Brain pericyte (primary cell): ENCODE measurements at regions not wholly inside any gene's neighbourhood (a gene's known extent, or its start where the extent isn't known, plus 50 kb on each side); places are given as distances from the start of the nearest gene placed in this dataset.
"Not testable (repeated sequence)": the region's sequence is repeated elsewhere in the genome, so short reads cannot be mapped to it uniquely, and the experiment has no call there.

Source experiments
- DNase-seq: peaks from one replicate; pipeline ENCODE4 v3.0.0-alpha.2; 2012; ENCODE audit warnings: low read depth, low spot score

DNA sequence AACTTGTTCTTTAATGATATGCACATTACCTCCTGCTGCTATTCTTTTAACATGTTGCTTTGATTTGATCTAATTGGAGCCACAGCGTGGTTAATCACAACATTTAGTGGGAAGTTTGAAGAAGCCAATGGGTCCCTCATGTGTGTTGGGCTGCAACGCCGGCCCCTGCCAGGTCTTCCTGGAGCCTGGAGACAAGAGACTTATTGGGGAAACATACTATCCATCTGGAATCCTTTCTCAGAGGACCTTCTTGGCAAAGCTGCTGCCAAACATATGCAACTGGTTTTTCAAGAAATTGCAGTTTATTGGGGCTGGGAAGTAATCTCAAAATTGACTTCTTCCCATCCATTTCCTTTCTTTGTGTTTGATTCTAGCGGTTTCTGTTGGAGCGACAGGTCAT is 396.3 kb upstream of the PROK2 start:
- no peak for DNase-seq

DNA sequence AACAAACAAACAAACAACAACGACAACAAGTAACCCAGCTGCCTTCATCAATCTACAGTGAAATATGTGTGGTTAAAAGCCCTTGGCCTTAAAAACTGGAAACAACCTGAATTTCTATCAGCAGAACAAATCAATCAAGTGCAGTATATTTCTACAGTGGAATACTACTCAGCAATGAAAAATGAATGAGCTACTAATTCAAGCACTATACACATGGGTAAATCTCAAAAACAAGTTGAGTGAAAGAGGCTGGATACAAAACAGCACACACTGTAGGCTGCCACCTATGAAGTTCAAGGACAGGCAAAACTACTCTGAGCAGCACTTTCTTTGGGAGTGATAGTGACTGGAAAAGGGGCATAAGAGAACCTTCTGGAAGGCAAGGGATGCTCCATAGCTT is 395.5 kb upstream of the PROK2 start:
- no peak for DNase-seq

DNA sequence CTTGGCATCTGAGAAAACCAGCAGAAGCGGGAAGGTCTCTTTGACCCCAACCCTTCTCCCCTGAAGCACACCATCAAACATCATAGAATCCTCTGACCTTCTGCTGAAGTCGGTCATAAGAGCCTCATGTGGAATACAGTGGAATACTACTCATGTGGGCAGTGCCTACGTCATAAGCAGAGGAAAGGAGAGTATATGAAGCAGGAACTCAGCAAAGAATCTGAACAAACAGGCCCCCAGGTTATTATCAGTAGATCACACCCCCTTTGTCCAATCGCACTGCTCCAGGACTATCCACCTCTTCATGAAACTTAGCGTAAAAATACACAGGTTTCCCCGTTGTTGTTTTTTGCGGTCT is 394.1 kb upstream of the PROK2 start:
- DNase-seq, result no peak

DNA sequence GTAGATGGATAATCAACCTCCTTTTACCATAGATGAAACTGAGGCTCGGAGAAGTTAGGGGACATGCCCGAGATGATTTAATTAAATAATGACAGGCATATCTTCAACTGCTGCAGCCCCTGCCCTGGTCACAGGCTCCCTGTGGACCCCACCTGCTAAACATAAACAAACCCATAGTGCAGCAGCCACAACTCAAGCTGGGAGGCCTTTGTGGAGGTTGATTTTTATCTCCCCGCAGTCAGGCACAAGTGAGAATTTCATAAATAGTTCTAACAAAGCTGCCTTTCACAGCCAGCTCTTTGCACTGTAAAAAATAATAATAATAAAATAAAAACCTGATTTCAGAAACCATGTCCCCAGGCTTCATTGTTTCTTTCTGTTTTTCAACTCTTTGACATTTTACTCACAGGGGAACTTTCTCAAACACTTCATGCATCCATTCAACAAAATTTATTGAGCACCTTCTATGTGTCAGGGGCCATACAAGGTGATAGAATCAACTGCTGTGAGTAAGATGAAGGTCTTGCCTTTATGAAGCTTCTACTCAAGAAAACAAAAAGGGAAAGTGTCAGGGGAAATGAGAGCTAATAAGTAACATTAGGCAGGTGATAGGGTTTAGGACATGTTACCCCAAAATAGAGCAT is 393.6 kb upstream of the PROK2 start:
- no peak for DNase-seq

DNA sequence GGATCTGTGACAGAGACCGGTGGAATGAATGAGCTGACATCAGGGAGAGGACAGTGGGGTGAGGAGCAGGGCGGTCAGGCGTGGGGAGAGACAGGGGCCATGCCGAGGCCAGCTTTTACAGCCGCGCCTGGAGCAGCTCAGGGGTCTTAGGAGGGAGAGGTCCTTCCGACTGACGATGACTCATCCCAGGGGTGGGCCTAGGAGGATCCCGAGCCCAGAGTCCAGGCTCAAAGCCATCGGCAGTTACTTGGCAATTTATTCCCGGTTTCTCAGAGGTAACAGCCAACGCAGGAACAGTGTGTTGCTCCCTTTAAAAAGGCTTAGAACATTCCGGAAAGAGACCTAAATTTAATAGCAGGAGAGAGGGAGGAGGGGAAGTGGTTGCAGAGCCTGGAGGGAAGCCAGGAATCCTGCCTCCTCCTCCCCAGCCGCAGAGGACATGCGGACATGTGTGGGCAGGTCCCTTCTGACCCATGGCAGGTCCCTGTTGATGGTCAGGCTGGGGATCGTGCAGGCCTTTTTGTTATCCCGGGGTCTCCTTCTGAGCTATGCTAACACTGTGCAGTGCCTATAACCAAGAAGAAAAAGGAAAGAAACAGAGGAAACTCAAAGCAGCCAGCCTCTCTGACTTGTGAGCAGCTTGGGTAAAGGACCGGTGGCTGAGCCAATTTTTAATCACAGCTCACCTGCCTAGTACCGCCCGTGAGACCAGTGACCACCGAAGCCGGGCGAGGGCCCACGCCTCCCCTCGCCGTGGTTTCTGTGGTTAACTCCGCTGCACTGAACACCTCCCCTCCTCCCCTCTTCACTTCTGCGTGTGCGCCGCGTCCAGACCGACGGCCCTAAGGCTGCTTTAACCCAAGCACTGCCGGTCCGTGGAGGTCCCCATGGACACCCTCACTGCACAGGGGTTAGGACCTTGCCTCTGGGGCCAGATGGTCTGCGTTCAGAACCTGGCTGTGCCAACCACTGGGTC is 392.4 kb upstream of the PROK2 start:
- no peak for DNase-seq

DNA sequence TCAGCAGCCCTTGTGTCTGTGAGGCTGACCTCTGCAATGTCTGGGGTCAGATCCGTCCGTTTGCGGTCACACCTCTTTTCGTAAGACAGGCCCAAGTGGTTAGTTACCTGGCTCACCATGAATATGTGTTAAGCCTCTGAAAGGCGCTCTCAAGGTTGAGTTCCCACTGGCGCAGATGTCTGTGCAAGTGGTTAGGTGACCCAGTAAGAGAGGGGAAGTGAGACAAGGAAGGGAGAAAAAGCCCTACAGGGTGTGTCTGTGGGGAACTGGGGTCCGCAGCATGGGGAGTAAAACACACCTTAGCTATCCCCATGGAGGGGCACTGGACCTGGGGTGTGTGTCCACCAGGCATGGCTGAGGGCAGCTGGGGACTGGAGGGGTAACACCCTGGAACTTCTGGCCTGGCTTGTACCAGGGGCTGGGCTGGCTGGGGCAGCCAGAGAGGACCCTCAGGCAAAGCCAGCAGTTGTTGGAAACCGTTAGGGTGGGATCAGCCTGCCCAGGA is 391.6 kb upstream of the PROK2 start:
- DNase-seq, result no peak

DNA sequence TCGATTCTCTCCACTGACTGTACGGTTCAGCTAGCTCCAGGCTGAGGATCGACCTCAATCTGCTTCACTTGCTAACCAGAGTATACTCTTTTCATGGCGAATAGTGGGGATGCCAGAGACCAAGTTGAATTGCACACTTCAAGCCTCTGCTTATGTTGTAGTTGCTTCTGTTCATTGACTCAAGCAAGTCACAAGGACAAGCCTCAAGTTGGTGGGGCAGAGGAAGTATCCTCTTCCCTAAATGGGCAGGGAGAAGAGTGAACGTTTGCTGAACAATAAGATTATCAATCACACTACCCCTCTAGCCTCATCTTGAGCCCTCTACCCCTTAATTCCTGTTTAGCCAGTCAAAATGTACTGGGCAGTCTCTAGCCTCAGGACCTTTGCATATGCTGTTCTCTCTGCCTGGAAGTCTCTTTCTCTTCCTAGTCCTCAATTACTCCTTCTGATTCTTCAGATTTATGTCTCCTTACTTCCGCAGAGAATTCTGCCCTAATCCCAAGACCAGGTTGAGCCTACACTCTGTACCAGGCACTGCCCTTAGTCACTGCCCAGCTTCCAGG is 390.4 kb upstream of the PROK2 start:
- no peak for DNase-seq

DNA sequence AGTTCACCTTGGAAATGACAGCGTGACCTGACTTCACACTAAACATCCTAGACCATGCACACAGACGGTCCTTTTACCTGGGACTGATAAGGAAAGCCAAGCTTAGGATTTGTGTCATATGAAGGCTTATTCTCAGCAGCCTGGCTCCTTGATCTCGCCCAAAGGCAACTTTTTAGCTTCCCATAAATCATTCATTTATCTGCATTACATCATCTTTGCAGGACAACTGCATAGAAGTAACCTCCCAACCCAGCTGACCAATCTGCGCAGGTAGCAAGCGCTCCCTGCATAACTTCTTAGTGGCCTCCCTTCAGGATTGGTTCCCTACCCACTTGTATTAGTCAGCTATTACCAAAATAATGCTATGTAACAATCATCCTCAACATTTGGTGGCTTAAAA is 389.9 kb upstream of the PROK2 start:
- no peak for DNase-seq

DNA sequence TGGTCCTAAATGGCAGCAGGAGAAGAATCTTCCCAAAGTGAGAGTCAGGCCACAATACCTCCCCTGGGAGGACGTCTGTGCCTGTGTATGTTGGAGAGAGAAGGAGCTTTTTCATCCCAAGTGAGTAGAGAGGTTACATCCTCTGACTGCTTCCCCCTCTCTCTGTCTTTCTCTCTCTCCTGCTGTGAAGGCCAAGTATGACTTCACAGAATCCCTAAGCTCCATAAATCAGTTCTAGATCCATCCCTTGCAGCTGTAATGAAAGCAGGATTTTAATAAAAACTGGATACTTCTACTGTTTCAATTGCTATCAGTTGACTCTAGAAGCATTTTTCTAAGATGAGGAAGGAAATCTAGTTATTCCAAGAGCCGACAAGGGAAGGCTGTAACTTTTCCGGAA is 389.1 kb upstream of the PROK2 start:
- no peak for DNase-seq

DNA sequence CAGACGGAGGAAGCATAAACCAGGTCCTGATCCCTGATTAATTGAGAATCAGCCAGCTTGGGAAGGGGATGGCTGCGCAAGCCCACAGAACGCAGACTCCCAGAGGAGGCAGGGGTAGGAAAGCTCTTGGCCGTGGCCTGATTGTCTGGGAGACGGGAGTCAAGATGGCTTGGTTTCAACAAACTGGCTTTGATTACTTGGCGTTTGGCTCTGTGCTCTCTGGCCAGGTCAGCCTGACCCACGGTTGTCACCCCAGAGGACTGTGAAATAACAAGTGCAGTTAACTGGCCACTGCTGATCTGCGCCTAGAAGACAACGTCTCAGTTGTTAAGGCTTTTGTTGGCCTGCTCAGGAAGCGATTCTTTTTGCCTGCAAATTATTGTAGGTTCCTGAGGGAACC is 387.0 kb upstream of the PROK2 start:
- no peak for DNase-seq

DNA sequence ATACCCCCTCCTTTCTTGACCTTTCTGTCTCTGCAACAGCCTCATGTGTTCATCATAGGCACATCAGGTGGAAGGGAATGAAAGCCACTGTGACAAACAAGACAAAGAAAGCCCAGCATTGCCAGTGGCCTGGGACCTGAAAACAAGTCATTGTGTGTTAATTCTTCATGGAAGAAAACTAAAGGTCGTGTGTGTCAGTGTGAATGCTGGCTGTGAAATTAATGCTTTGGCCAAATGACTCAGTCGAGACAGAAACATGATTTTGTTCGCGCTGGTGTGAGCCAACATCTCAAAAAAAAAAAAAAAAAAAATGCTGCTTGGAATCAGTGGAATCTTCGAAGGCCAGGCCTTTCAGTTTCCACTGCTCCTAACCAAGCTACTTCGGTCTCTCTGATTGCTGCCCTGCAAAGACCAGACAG is 386.5 kb upstream of the PROK2 start:
- DNase-seq, result no peak

DNA sequence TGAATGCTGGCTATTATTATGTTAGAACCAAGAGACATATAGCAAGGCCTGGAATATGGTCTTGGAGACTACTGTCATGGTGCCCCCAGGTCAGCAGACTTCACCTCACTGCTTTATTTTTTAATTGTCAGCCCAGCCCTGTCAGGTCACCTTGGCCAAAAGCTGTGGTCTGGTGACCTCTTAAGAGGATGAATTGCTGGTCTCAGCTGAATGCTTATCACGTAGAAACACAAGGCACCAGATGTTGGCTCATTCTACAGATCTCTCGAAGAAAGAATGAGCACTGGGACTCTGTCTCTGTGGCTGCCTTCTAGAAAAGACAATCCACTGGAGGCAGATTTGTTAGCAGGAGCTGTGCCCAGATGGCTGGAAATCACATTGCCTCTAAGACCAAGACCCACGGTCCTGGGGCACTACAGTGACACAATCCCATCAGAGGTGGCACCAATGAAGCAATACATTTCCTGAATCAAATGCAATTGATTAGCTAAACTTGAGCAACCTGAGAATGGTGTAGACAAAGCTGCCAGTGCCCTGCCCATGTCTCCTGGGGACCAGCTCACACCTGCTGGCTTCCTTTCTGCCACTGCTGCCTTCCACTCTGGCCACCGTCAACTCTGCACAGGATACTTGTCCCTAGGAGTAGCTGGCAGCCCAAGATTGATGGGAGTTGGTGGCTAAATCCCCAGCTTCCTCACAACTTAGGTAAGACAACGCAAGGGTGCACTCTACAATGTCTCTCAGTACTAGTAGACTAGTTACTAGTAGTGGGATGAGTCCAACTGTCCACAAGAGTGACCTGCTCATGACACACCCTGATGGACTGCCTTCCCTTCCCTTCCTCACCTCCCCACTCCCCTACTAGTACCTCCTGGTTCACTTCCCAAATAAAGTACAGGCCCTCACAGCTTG is 384.9 kb upstream of the PROK2 start:
- no peak for DNase-seq

DNA sequence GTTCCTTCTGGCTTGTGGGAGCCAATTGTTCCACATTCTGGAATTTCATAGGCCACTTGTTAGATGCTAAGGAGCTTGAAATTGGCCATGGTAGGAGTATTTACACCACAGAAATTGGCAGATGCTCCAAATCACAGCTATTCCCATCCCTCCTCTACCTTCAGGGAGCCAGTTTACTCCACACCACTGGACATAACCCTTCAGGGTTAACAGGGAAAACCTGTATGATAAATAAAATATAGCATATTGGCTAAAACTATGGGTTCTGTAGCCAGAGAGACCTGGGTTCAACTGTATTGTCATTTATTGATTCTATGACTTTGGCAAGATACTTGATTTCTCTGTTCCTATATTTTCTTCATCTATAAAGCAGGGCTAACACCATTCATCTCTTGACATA is 384.2 kb upstream of the PROK2 start:
- no peak for DNase-seq

DNA sequence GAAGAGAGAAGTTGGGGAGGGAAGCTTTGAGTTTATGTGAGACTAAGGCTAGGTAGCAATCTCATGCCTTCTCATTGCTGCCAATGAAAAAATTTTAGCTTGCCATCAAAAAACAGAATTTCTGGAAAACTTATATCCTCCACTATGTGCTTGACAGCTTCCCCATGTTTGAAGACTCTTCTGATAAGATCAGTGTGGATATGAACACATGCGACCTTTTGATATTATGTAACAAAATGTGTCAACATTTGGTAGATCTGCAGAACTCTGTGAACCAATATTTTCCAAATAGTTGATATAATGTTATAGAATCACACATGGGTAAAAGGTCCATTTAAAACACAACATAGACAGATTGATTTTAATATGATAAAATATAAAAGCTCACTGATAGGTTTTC is 380.9 kb upstream of the PROK2 start:
- no peak for DNase-seq

DNA sequence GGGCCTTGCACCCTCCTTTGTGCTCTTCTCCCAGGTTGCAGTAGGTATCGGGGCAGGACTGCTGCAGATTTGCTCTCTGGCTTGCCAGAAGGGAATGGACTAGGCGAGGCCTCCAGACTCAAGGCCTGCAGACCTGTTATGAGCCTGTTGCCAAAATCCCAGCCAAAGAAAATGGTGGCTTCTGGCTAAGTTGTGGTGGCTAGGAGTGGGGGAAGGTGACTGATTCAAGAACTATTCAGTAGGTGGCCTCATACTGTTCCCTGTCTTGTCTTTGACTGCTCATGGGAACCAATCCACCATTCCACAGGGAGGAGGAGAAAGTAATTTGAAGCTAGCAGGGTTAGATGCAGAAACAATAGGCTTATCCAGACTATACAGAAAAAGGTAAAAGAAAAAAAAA is 380.4 kb upstream of the PROK2 start:
- DNase-seq, result no peak

DNA sequence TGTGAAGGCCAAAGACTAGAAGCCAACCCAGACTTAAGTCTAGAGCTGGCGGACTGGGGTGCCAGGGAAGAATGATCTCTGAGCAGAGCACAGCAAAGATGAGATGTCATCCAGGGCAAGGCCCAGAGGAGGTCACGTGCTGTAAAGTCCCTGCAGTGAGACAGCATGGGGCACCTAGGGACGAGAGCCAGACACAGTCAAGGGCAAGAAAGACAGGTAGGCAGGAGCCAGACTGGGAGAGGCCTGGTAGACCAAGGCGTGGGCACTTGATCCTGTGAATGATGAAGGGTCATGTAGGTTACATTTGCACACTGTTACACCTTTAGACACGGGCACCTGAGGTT is 379.7 kb upstream of the PROK2 start:
- no peak for DNase-seq

DNA sequence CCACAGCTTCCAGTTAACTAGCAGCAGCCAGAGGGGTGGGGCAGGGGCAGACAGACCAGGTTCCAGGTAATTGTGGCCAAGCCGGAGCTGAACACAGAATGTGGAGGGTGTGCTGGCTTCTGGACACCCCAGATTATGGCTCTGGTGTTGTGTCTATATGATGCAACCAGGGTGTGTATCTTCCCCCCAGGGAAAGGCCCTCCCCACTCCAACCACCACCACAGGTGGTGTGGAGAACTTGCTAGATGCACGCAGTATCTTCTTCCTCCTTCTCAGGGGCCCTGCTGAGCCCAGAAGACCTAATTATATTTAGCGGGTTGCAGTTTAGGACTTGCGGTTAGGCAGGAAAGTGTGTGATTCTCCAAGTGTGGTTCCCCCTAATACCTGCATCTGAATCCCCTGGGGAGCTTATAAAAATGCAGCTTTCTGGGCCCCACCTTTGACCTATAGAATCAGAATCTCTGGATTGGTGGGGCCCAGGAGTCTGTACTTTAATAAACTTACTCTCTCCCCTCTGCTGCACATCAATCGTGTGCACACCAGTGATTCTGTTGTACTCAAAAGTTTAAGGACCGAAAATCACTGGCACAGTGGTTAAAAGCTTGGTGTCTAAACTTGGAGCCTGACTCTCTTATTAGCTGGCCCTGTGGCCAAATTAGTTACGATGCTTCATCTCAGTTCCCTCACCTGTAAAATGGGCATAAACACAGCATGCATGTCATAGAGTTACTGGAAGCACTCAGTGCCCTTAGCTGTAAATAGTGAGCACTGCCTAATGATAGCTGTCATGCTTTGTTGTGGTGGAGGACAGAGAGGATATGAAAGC is 379.1 kb upstream of the PROK2 start:
- no peak for DNase-seq

DNA sequence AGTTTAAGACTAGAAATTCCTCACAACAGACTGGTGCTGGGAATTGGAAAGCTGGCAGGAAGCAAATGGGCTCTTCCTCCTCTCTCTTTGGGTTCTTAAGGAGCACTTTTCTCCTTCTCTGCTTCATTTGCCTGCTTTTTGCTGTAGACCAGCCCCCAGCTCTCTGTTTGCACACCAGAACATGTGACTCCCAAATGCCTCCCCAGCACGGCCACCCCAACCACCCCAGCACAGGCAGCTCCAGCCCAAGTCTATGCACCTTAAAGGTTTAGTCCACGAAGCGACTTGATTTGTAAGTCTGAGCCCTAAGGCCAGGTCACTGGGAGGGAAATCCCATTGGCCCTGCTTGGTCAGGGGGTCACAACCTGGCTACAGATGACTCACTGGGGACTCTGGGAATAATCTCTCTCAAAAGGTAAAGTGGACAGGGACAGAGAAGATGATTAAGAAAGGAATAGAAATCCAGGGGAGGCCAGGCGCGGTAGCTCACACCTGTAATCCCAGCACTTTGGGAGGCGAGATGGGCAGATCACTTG is 377.8 kb upstream of the PROK2 start:
- DNase-seq, result no peak

DNA sequence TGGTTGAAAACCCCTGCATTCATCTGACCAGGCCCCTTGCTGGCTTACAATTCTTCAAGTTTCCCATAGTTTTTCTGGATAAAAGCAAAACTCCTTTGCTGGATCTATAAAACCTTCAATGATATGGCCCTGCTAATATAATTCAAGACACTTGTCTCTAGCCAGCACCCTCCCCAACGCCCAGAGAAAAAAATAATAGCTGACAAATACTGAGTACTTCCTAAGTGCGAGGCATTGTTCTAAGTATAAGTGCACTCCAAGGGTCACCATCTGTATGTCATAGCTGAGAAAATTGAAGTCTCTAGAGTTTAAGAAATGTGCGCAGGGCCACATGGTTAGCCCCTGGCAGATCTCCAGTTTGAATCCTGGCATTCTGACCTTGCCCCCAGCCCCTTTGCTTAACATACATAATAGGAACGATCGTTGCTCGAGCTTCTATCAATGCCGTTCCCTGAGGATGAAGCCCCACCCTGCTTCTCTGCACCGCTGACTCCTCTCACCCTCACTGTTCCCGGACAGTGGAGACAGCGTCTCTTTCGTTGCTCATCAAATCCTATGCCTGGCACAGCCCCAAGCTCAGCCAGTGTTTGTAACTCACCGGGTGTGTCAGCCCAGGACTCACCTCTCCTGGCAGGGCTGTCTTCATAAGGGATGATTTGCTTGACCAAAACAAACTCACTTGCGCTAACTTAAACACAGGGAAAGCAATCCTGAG is 377.1 kb upstream of the PROK2 start:
- DNase-seq, result no peak

DNA sequence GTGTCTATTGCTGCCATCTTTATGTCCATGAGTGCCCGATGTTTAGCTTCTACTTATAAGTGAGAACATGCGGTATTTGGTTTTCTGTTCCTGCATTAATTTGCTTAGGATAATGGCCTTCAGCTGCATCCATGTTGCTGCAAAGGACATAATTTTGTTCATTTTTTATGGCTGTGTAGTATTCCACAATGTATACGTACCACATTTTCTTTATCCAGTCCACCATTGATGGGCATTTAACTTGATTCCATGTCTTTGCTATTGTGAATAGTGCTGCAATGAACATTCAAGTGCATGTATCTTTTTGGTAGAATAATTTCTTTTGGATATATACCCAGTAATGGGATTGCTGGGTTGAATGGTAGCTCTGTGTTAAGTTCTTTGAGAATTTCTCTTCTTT is 376.3 kb upstream of the PROK2 start:
- not testable (repeated sequence) for DNase-seq
